ENCODE measurements at regions not wholly inside any gene's neighbourhood (a gene's known extent, or its start where the extent isn't known, plus 50 kb on each side); places are given as distances from the start of the nearest gene placed in this dataset.

DNA sequence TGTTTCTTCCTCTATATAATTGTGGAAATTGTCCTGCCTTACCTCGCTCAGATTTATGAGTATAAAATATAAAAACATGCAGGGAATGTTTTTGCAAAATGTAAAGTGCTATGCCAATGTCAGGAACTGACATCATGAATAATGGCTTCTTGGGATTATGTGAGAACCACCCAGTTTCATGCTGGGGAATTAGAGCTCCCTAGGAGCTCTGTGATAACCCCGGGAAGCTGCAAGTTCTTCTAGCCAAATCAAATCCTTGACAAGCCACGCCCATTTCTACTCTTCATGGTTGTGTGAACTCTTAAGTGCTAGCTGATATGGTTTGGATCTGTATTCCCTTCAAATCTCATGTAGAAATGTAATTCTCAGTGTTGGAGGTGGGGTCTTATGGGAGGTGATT, 85.9 kb upstream of the PAK3 start:
- TF ChIP-seq, protein P1, sequence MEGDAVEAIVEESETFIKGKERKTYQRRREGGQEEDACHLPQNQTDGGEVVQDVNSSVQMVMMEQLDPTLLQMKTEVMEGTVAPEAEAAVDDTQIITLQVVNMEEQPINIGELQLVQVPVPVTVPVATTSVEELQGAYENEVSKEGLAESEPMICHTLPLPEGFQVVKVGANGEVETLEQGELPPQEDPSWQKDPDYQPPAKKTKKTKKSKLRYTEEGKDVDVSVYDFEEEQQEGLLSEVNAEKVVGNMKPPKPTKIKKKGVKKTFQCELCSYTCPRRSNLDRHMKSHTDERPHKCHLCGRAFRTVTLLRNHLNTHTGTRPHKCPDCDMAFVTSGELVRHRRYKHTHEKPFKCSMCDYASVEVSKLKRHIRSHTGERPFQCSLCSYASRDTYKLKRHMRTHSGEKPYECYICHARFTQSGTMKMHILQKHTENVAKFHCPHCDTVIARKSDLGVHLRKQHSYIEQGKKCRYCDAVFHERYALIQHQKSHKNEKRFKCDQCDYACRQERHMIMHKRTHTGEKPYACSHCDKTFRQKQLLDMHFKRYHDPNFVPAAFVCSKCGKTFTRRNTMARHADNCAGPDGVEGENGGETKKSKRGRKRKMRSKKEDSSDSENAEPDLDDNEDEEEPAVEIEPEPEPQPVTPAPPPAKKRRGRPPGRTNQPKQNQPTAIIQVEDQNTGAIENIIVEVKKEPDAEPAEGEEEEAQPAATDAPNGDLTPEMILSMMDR (optimal IDR thresholded peaks at IDR 0.05 in 1 of 3, IDR thresholded peaks at IDR 0.05 in 1 of 3, conservative IDR thresholded peaks at IDR 0.05 in 1 of 3; ENCODE audit: extremely low read depth in 1 of 3, insufficient read depth in 2 of 3, low read length in 3 of 3): no peak
- TF ChIP-seq EZH2 (IDR thresholded peaks at IDR 0.05; ENCODE audit: low read length): no peak

Measured in keratinocyte (primary cell).